ENCODE measurements at regions not wholly inside any gene's neighbourhood (a gene's known extent, or its start where the extent isn't known, plus 50 kb on each side); places are given as distances from the start of the nearest gene placed in this dataset.

- no peak overlapping the region for H2BK120ac ChIP-seq (ENCODE audit: low read depth, low read length)
These were observed 933.7 kb downstream of the DNAJB9 start for GRCh38 chr7:109503421-109503820.

DNA sequence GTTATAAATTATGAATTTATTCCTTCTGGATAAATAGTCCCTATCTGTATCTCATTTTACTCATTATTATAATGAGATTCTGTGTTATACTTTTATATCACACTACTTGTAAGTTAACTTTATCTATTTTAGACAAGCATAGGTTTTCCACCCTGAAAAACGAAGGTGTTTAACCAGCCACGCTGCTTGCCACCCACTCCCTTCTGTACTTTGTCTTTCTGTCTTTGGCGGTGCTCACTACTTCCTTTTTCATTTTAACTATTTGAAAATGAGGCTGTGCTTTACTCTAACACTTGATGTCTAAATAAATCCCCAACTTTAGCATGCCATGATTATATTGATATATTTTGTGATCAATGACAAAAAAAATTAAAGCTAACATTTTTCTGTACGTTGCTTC is 952.9 kb downstream of the DNAJB9 start:
- Histone ChIP-seq H3K36me3 (ENCODE audit: control insufficient read depth, insufficient read depth, low read length) (no peaks in the 10 kb centered on the region), H3K9ac (ENCODE audit: low read length) (no peak overlapping the region), H3K4ac (ENCODE audit: low read depth, low read length) (no peak overlapping the region), H3K4me2 (ENCODE audit: low read length) (no peak overlapping the region), H2BK5ac (ENCODE audit: low read length) (no peak overlapping the region), H3K18ac (ENCODE audit: low read length) (no peak overlapping the region), H2BK120ac (ENCODE audit: low read depth, low read length) (no peak overlapping the region), H3K79me1 (ENCODE audit: low read length) (no peaks in the 10 kb centered on the region), H3K23ac (ENCODE audit: low read length) (no peak overlapping the region), H2AK5ac (ENCODE audit: low read length) (no peak overlapping the region), H4K5ac (ENCODE audit: low read length) (no peak overlapping the region), H3K27ac (ENCODE audit: low read depth, low read length) (no peak overlapping the region), H3K56ac (ENCODE audit: low read length) (no peak overlapping the region), H3K27me3 (ENCODE audit: insufficient read depth, low read length, poor library complexity) (no peaks in the 10 kb centered on the region), H2BK15ac (replicated peaks; ENCODE audit: low read depth) (no peak overlapping the region), H3K4me3 (ENCODE audit: low read length) (no peak overlapping the region), H3K4me1 (ENCODE audit: control insufficient read depth, low read depth, low read length) (no peaks in the 10 kb centered on the region), H3K79me2 (ENCODE audit: control insufficient read depth, insufficient read depth, low read length) (no peaks in the 10 kb centered on the region), H4K8ac (ENCODE audit: low read depth, low read length) (no peak overlapping the region)
- no peak for DNase-seq
- WGBS (ENCODE audit: extremely low coverage, insufficient coverage, low lambda C conversion rate), result no CpG with 5 or more reads among the region's 4 CpGs

More at GRCh38 chr7:109503421-109503820, 933.7 kb downstream of the DNAJB9 start:
- no peak overlapping the region for H3K23ac ChIP-seq (ENCODE audit: low read length)
- no peak overlapping the region for H2AK5ac ChIP-seq (ENCODE audit: low read length)
- WGBS (ENCODE audit: extremely low coverage, insufficient coverage, low lambda C conversion rate), result no CpG with 5 or more reads among the region's 2 CpGs
- H3K4me1 ChIP-seq (ENCODE audit: control insufficient read depth, low read depth, low read length), result no peaks in the 10 kb centered on the region
- H4K5ac ChIP-seq (ENCODE audit: low read length), result no peak overlapping the region
- no peak overlapping the region for H4K8ac ChIP-seq (ENCODE audit: low read depth, low read length)
- H3K56ac ChIP-seq (ENCODE audit: low read length), result no peak overlapping the region
- no peak overlapping the region for H2BK5ac ChIP-seq (ENCODE audit: low read length)
- no peaks in the 10 kb centered on the region for H3K36me3 ChIP-seq (ENCODE audit: control insufficient read depth, insufficient read depth, low read length)
- H3K27ac ChIP-seq (ENCODE audit: low read depth, low read length), result no peak overlapping the region
- no peak overlapping the region for H2BK15ac ChIP-seq (replicated peaks; ENCODE audit: low read depth)
- no peak overlapping the region for H3K4ac ChIP-seq (ENCODE audit: low read depth, low read length)
- no peak overlapping the region for H3K9ac ChIP-seq (ENCODE audit: low read length)
- no peaks in the 10 kb centered on the region for H3K79me2 ChIP-seq (ENCODE audit: control insufficient read depth, insufficient read depth, low read length)
- H3K18ac ChIP-seq (ENCODE audit: low read length), result no peak overlapping the region
- DNase-seq, result no peak
- H3K27me3 ChIP-seq (ENCODE audit: insufficient read depth, low read length, poor library complexity), result no peaks in the 10 kb centered on the region
- no peak overlapping the region for H3K4me2 ChIP-seq (ENCODE audit: low read length)
- H3K79me1 ChIP-seq (ENCODE audit: low read length), result no peaks in the 10 kb centered on the region
- H3K4me3 ChIP-seq (ENCODE audit: low read length), result no peak overlapping the region

DNA sequence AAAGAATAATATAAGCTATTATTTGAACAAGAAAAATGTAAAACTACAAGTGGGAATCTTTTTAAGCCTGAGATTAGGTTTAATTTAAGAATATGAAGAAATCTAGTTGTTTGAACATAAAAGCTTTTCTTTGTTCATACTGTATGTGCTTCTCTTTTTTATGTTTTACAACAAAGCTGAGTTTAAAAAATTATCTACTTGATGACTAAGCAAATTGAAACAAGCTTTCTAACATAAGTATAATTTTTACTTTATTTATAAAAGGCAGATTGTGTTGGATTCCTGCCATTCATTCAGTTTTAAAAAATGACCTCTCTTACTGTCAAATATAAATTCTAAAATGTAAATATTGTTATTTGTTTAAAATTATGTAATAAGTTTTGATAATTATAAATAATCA is 958.2 kb downstream of the DNAJB9 start:
- no peaks in the 10 kb centered on the region for H3K36me3 ChIP-seq (ENCODE audit: control insufficient read depth, insufficient read depth, low read length)
- no peak overlapping the region for H3K27ac ChIP-seq (ENCODE audit: low read depth, low read length)
- no peak overlapping the region for H4K8ac ChIP-seq (ENCODE audit: low read depth, low read length)
- H3K79me1 ChIP-seq (ENCODE audit: low read length), result no peaks in the 10 kb centered on the region
- no peak for DNase-seq
- H2BK5ac ChIP-seq (ENCODE audit: low read length), result no peak overlapping the region
- no peak overlapping the region for H2BK120ac ChIP-seq (ENCODE audit: low read depth, low read length)
- H3K9ac ChIP-seq (ENCODE audit: low read length), result no peak overlapping the region
- H4K5ac ChIP-seq (ENCODE audit: low read length), result no peak overlapping the region
- no peak overlapping the region for H2BK15ac ChIP-seq (replicated peaks; ENCODE audit: low read depth)
- no peaks in the 10 kb centered on the region for H3K79me2 ChIP-seq (ENCODE audit: control insufficient read depth, insufficient read depth, low read length)
- H3K23ac ChIP-seq (ENCODE audit: low read length), result no peak overlapping the region
- no peak overlapping the region for H3K4me3 ChIP-seq (ENCODE audit: low read length)
- no peak overlapping the region for H3K56ac ChIP-seq (ENCODE audit: low read length)
- no peak overlapping the region for H3K18ac ChIP-seq (ENCODE audit: low read length)
- H3K27me3 ChIP-seq (ENCODE audit: insufficient read depth, low read length, poor library complexity), result no peaks in the 10 kb centered on the region
- no peak overlapping the region for H3K4ac ChIP-seq (ENCODE audit: low read depth, low read length)
- no peak overlapping the region for H2AK5ac ChIP-seq (ENCODE audit: low read length)
- H3K4me1 ChIP-seq (ENCODE audit: control insufficient read depth, low read depth, low read length), result no peaks in the 10 kb centered on the region
- no peak overlapping the region for H3K4me2 ChIP-seq (ENCODE audit: low read length)

GRCh38 chr7:109529712-109530111 is 960.0 kb downstream of the DNAJB9 start:
- Histone ChIP-seq H4K8ac (ENCODE audit: low read depth, low read length) (no peak overlapping the region), H3K36me3 (ENCODE audit: control insufficient read depth, insufficient read depth, low read length) (no peaks in the 10 kb centered on the region)

DNA sequence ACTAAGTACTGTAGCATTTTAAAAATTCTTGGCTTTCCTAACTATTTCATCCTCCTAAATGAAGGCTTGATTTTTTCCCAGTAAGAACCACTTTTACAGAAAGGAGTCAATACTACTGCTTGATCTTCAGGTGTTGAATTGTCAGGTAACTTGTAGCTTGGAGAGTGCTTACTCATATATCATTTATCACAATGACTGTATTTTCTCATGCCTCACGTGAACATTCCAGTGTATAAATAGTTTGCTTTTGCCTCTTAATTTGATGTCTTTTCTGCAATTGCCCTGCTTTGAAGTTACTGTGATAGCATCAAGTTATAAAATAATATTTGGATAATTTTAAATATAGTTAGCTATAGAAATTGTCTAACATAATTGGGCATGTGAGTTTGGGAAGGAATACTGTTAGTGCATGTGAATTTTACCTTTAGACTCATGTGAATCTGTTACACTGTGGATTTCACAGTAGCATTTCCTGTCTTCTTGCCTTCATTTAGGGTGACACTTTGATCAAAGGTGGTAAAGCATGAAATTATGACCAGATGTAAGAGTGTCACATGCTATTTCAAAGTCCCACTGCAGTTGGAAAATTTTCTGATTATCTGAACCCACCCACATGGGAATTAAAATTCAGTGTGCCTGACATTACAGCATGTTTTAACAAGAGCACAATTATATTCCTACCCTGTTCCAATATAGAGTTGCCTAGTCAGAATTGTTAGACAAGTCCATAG is 962.8 kb downstream of the DNAJB9 start:
- no peak overlapping the region for H3K4me2 ChIP-seq (ENCODE audit: low read length)
- H2BK15ac ChIP-seq (replicated peaks; ENCODE audit: low read depth), result no peak overlapping the region
- whole genome bisulfite sequencing (ENCODE audit: extremely low coverage, insufficient coverage, low lambda C conversion rate), result no CpG with 5 or more reads among the region's 1 CpG

More at GRCh38 chr7:109529712-109530111, 960.0 kb downstream of the DNAJB9 start:
- H2AK5ac ChIP-seq (ENCODE audit: low read length), result no peak overlapping the region
- H3K23ac ChIP-seq (ENCODE audit: low read length), result no peak overlapping the region
- H3K18ac ChIP-seq (ENCODE audit: low read length), result no peak overlapping the region
- DNase-seq, result peak; percentile 7
- no CpG with 5 or more reads among the region's 4 CpGs for WGBS (ENCODE audit: extremely low coverage, insufficient coverage, low lambda C conversion rate)
- H3K27me3 ChIP-seq (ENCODE audit: insufficient read depth, low read length, poor library complexity), result no peaks in the 10 kb centered on the region
- no peaks in the 10 kb centered on the region for H3K79me1 ChIP-seq (ENCODE audit: low read length)
- H3K56ac ChIP-seq (ENCODE audit: low read length), result no peak overlapping the region
- no peak overlapping the region for H3K27ac ChIP-seq (ENCODE audit: low read depth, low read length)
- no peaks in the 10 kb centered on the region for H3K4me1 ChIP-seq (ENCODE audit: control insufficient read depth, low read depth, low read length)
- no peak overlapping the region for H2BK15ac ChIP-seq (replicated peaks; ENCODE audit: low read depth)
- no peak overlapping the region for H2BK120ac ChIP-seq (ENCODE audit: low read depth, low read length)
- no peak overlapping the region for H3K4me2 ChIP-seq (ENCODE audit: low read length)
- no peak overlapping the region for H3K9ac ChIP-seq (ENCODE audit: low read length)
- no peaks in the 10 kb centered on the region for H3K79me2 ChIP-seq (ENCODE audit: control insufficient read depth, insufficient read depth, low read length)
- H4K5ac ChIP-seq (ENCODE audit: low read length), result no peak overlapping the region
- no peak overlapping the region for H2BK5ac ChIP-seq (ENCODE audit: low read length)
- H3K4me3 ChIP-seq (ENCODE audit: low read length), result no peak overlapping the region
- H3K4ac ChIP-seq (ENCODE audit: low read depth, low read length), result no peak overlapping the region

GRCh38 chr7:109545686-109546085 is 976.0 kb downstream of the DNAJB9 start:
- DNase-seq, result peak; percentile 44
- Histone ChIP-seq H3K4me1 (ENCODE audit: control insufficient read depth, low read depth, low read length) (no peaks in the 10 kb centered on the region), H2BK15ac (replicated peaks; ENCODE audit: low read depth) (no peak overlapping the region), H3K4me3 (ENCODE audit: low read length) (no peak overlapping the region), H3K79me1 (ENCODE audit: low read length) (no peaks in the 10 kb centered on the region), H4K5ac (ENCODE audit: low read length) (no peak overlapping the region), H3K18ac (ENCODE audit: low read length) (no peak overlapping the region), H3K27ac (ENCODE audit: low read depth, low read length) (no peak overlapping the region), H3K56ac (ENCODE audit: low read length) (no peak overlapping the region), H3K9ac (ENCODE audit: low read length) (no peak overlapping the region), H3K27me3 (ENCODE audit: insufficient read depth, low read length, poor library complexity) (no peaks in the 10 kb centered on the region), H3K23ac (ENCODE audit: low read length) (no peak overlapping the region), H2AK5ac (ENCODE audit: low read length) (no peak overlapping the region), H3K36me3 (ENCODE audit: control insufficient read depth, insufficient read depth, low read length) (no peaks in the 10 kb centered on the region), H4K8ac (ENCODE audit: low read depth, low read length) (no peak overlapping the region), H3K4me2 (ENCODE audit: low read length) (no peak overlapping the region), H2BK120ac (ENCODE audit: low read depth, low read length) (no peak overlapping the region), H2BK5ac (ENCODE audit: low read length) (no peak overlapping the region), H3K4ac (ENCODE audit: low read depth, low read length) (no peak overlapping the region), H3K79me2 (ENCODE audit: control insufficient read depth, insufficient read depth, low read length) (no peaks in the 10 kb centered on the region)
- WGBS (ENCODE audit: extremely low coverage, insufficient coverage, low lambda C conversion rate), result no CpG with 5 or more reads among the region's 3 CpGs

More for the DNA sequence above, 962.8 kb downstream of the DNAJB9 start:
- Histone ChIP-seq H3K56ac (ENCODE audit: low read length) (no peak overlapping the region), H3K23ac (ENCODE audit: low read length) (no peak overlapping the region), H3K4me1 (ENCODE audit: control insufficient read depth, low read depth, low read length) (no peaks in the 10 kb centered on the region), H2BK5ac (ENCODE audit: low read length) (no peak overlapping the region), H3K4ac (ENCODE audit: low read depth, low read length) (no peak overlapping the region), H4K5ac (ENCODE audit: low read length) (no peak overlapping the region), H3K79me2 (ENCODE audit: control insufficient read depth, insufficient read depth, low read length) (no peaks in the 10 kb centered on the region), H3K27me3 (ENCODE audit: insufficient read depth, low read length, poor library complexity) (no peaks in the 10 kb centered on the region), H3K36me3 (ENCODE audit: control insufficient read depth, insufficient read depth, low read length) (no peaks in the 10 kb centered on the region), H2AK5ac (ENCODE audit: low read length) (no peak overlapping the region), H3K79me1 (ENCODE audit: low read length) (no peaks in the 10 kb centered on the region), H3K18ac (ENCODE audit: low read length) (no peak overlapping the region), H4K8ac (ENCODE audit: low read depth, low read length) (no peak overlapping the region), H3K27ac (ENCODE audit: low read depth, low read length) (no peak overlapping the region), H2BK120ac (ENCODE audit: low read depth, low read length) (no peak overlapping the region), H3K9ac (ENCODE audit: low read length) (no peak overlapping the region), H3K4me3 (ENCODE audit: low read length) (no peak overlapping the region)
- DNase-seq, result no peak

Measured in mesendoderm (in vitro differentiated cells).